HepG2 (cell line): ENCODE measurements at regions not wholly inside any gene's neighbourhood (a gene's known extent, or its start where the extent isn't known, plus 50 kb on each side); places are given as distances from the start of the nearest gene placed in this dataset.
A peak's percentile ranks its signal among the peaks of the same experiment; 100 is the strongest.
"Not testable (repeated sequence)": the region's sequence is repeated elsewhere in the genome, so short reads cannot be mapped to it uniquely, and the experiment has no call there.

Experiments
- ATAC-seq: fragments of 200-7000 bp; cut with Tn5 transposase; 3 replicates; pipeline ENCODE4 v1.9.1; 2020; ENCODE audit warnings: mild to moderate bottlenecking, moderate library complexity
- BruUV-seq: library from RNA; stranded (reverse); fragments of 400-500 nt; replicated peaks from 2 replicates; lab custom pipeline; 2021; lab: Mats Ljungman, UMichigan
- CTCF ChIA-PET: fragments of 300-600 bp; formaldehyde crosslinking; extraction: SDS; loops from one replicate; lab custom pipeline; 2021; ENCODE audit warnings: low total read pairs, inconsistent platforms, low intra/inter-chr PET ratio; lab: Yijun Ruan, JAX
- POLR2A ChIA-PET: fragments of 350-600 bp; sonication (Branson Sonifier 250); formaldehyde crosslinking; loops from one replicate; lab custom pipeline; 2020; ENCODE audit warnings: antibody characterized with exemption, inconsistent platforms; lab: Yijun Ruan, JAX
- DNase-seq: peaks from one replicate; pipeline ENCODE4 v3.0.0-alpha.2; 2015; ENCODE audit warnings: low spot score
- FAIRE-seq: peaks from 3 replicates; lab custom pipeline; 2011; peaks lifted over from hg19 to GRCh38; lab: Jason Lieb, UNC
- H2AFZ ChIP-seq: one replicate; pipeline ENCODE4 v1.6.1; 2011; ENCODE audit warnings: low read length, inconsistent platforms
- H3K27ac ChIP-seq: fragments of 300-600 bp; 3 replicates; pipeline ENCODE4 v1.8.0; 2011; ENCODE audit warnings: mixed run types, mild to moderate bottlenecking, mixed read lengths, low read length, inconsistent platforms; ENCODE audit not compliant: insufficient read depth; ENCODE audit errors: extremely low read length
- H3K27me3 ChIP-seq, 2 experiments: fragments of 200-600 bp in 1 of 2; 2 replicates in 1 of 2; 3 replicates in 1 of 2; pipeline versions ENCODE4 v1.6.0 to v1.8.0; 2011; ENCODE audit warnings: low read length in 2 of 2, mild to moderate bottlenecking in 2 of 2, moderate library complexity in 2 of 2, inconsistent platforms in 1 of 2; ENCODE audit not compliant: insufficient read depth in 2 of 2, control insufficient read depth in 1 of 2
- H3K36me3 ChIP-seq, 2 experiments: fragments of 200-600 bp in 1 of 2; replicated peaks in 1 of 2; 2 replicates in 1 of 2; 3 replicates in 1 of 2; pipeline versions ENCODE4 v1.5.1 to v1.8.0; 2011; ENCODE audit warnings: low read length in 2 of 2, inconsistent platforms in 1 of 2; ENCODE audit not compliant: insufficient read depth in 2 of 2, control insufficient read depth in 1 of 2
- H3K4me1 ChIP-seq: 2 replicates; pipeline ENCODE4 v1.5.1; 2012; ENCODE audit warnings: low read length, inconsistent platforms; ENCODE audit not compliant: insufficient read depth
- H3K4me2 ChIP-seq: 2 replicates; pipeline ENCODE4 v1.6.0; 2011; ENCODE audit warnings: low read depth, low read length, inconsistent platforms
- H3K4me3 ChIP-seq, 3 experiments: fragments of 200-600 bp in 1 of 3; sonication (generic), shearing (Covaris generic) in 1 of 3; replicated peaks in 1 of 3; 2 replicates each; pipeline ENCODE4 v1.5.1; 2011 to 2016; ENCODE audit warnings: low read length in 3 of 3, inconsistent platforms in 2 of 3, low read depth in 2 of 3, mild to moderate bottlenecking in 2 of 3, control low read depth in 1 of 3, mixed read lengths in 1 of 3; ENCODE audit not compliant: insufficient read depth in 1 of 3
- H3K79me2 ChIP-seq: one replicate; pipeline ENCODE4 v1.6.1; 2011; ENCODE audit warnings: low read length, inconsistent platforms; ENCODE audit not compliant: insufficient read depth
- H3K9ac ChIP-seq: 2 replicates; pipeline ENCODE4 v1.6.0; 2011; ENCODE audit warnings: mild to moderate bottlenecking, low read depth, low read length, inconsistent platforms; ENCODE audit not compliant: insufficient read depth
- H3K9me3 ChIP-seq: 2 replicates; pipeline ENCODE4 v1.5.1; 2012; ENCODE audit warnings: mild to moderate bottlenecking, low read length
- H4K20me1 ChIP-seq: 2 replicates; pipeline ENCODE4 v1.6.0; 2011; ENCODE audit warnings: inconsistent platforms, mild to moderate bottlenecking, low read length, moderate library complexity; ENCODE audit not compliant: insufficient read depth
- RAD51 ChIP-seq: fragments of 450-650 bp; IDR thresholded peaks from 2 replicates; pipeline ENCODE4 v1.6.1; 2016; ENCODE audit warnings: borderline replicate concordance
- ZNF124 ChIP-seq: sonication (generic); formaldehyde crosslinking; IDR thresholded peaks from 2 replicates; pipeline ENCODE4 v1.4.0; 2020; ENCODE audit warnings: missing genetic modification reagents
- ZNF431 ChIP-seq: sonication (generic); formaldehyde crosslinking; IDR thresholded peaks from 2 replicates; pipeline ENCODE4 v1.9.0; 2022; ENCODE audit warnings: missing genetic modification reagents, low read depth, mild to moderate bottlenecking, borderline replicate concordance
- ZNF441 ChIP-seq: sonication (generic); formaldehyde crosslinking; IDR thresholded peaks from 2 replicates; pipeline ENCODE4 v1.7.0; 2021; ENCODE audit warnings: missing genetic modification reagents, borderline replicate concordance
- WGBS: methylation state at CpG from one replicate; pipeline ENCODE4 v1.1.6; 2017; ENCODE audit warnings: low lambda C conversion rate; 5-methylcytosine and 5-hydroxymethylcytosine counted together
- in situ Hi-C: cut with HindIII; loops from 2 replicates; pipeline ENCODE4 v1.10.0; 2017; ENCODE audit warnings: low pct_unique_long_range_greater_than_20kb; ENCODE audit not compliant: extremely low pct_ligation_motif_present
- intact Hi-C: fragments of 100-400 bp; cut with micrococcal nuclease; formaldehyde crosslinking; loops from one replicate; pipeline ENCODE4 v1.10.0; 2022; ENCODE audit not compliant: unreplicated experiment

DNA sequence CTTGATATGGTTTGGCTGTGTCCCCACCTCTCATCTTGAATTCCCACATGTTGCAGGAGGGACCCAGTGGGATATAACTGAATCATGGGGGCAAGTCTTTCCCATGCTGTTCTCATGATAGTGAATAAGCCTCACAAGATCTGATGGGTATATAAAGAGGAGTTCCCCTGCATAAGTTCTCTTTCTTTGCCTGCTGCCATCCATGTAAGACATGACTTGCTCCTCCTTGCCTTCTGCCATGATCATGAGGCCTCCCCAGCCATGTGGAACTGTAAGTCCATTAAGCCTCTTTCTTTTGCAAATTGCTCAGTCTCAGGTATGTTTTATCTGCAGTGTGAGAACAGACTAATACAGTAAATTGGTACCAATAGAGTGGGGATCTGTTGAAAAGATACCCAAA is 150.2 kb downstream of the QRSL1 start:
- H3K9ac ChIP-seq, FAIRE-seq, CTCF ChIA-PET, H4K20me1 ChIP-seq, H3K36me3 ChIP-seq, H3K27ac ChIP-seq, H3K4me2 ChIP-seq, intact Hi-C loops, in situ Hi-C loops, POLR2A ChIA-PET, H3K79me2 ChIP-seq, BruUV-seq, ATAC-seq, H2AFZ ChIP-seq, H3K4me3 ChIP-seq, H3K27me3 ChIP-seq, DNase-seq: not testable (repeated sequence)
- Histone ChIP-seq H3K4me1 (peaks cover 34% of the 10 kb centered on the region), H3K9me3 (peaks cover 24% of the 10 kb centered on the region)
- peak; percentile 68; the same call in 1 of the 2 replicates for TF ChIP-seq ZNF431 (CRISPR knock-in tag)

- ATAC-seq (no peak), FAIRE-seq (no peak), DNase-seq (no peak)
- Histone ChIP-seq H3K79me2 (no peaks in the 10 kb centered on the region), H3K9me3 (peaks cover 24% of the 10 kb centered on the region), H3K4me1 (peaks cover 28% of the 10 kb centered on the region), H3K9ac (no peak overlapping the region), H4K20me1 (no peaks in the 10 kb centered on the region), H3K4me3 (no peak overlapping the region), H3K27me3 (no peaks in the 10 kb centered on the region), H3K36me3 (no peaks in the 10 kb centered on the region), H3K27ac (no peak overlapping the region), H3K4me2 (no peak overlapping the region), H2AFZ (no peak overlapping the region)
- ChIA-PET CTCF (no interaction called here), POLR2A (no interaction called here)
- 94% methylated on average over 2 of the region's 2 CpGs for WGBS
- in situ Hi-C loops (no loop called here), intact Hi-C loops (no loop called here)
- no TSS peak for BruUV-seq
- TF ChIP-seq RAD51 = no peak
- TF ChIP-seq ZNF124 (CRISPR knock-in tag) = peak; percentile 67; the same call in 1 of the 2 replicates
- TF ChIP-seq ZNF441 = peak; percentile 80; the same call in 1 of the 2 replicates
Observed at GRCh38 chr6:106778943-106779342, 149.6 kb downstream of the QRSL1 start.
